Heart right ventricle (tissue), 16 donors: ENCODE measurements at regions not wholly inside any gene's neighbourhood (a gene's known extent, or its start where the extent isn't known, plus 50 kb on each side); places are given as distances from the start of the nearest gene placed in this dataset.

Source experiments
- ATAC-seq, 8 donors: fragments of 200-7000 bp; cut with Tn5 transposase; one replicate each; pipeline ENCODE4 v1.9.1; 2020; ENCODE audit warnings: mild to moderate bottlenecking in 8 of 8, moderate library complexity in 8 of 8, moderate number of reproducible peaks in 1 of 8
- DNase-seq, 2 donors: peaks; one replicate each; pipeline ENCODE4 v3.0.0-alpha.2; 2020
- H3K27ac ChIP-seq, 10 donors: fragments of 200-600 bp; sonication (generic) in 2 of 10; one replicate each; pipeline versions ENCODE4 v1.5.0 to v1.8.0; 2020 to 2022; ENCODE audit warnings: mild to moderate bottlenecking in 3 of 10
- H3K27me3 ChIP-seq, 7 donors: fragments of 200-600 bp; one replicate each; pipeline ENCODE4 v1.8.0; 2021 to 2022; ENCODE audit warnings: mild to moderate bottlenecking in 2 of 7
- H3K36me3 ChIP-seq, 9 donors: fragments of 200-600 bp; sonication (generic) in 1 of 9; one replicate each; pipeline versions ENCODE4 v1.5.0 to v1.8.0; 2020 to 2022; ENCODE audit warnings: mild to moderate bottlenecking in 2 of 9
- H3K4me1 ChIP-seq, 9 donors: fragments of 200-600 bp; sonication (generic) in 1 of 9; one replicate each; pipeline versions ENCODE4 v1.5.0 to v1.8.0; 2020 to 2022; ENCODE audit warnings: mild to moderate bottlenecking in 4 of 9
- H3K4me3 ChIP-seq, 10 donors: fragments of 200-600 bp; sonication (generic) in 2 of 10; one replicate each; pipeline versions ENCODE4 v1.5.0 to v1.8.0; 2020 to 2022; ENCODE audit warnings: mild to moderate bottlenecking in 7 of 10, moderate library complexity in 2 of 10
- H3K9me3 ChIP-seq, 11 donors: fragments of 200-600 bp in 10 of 11; sonication (generic) in 2 of 11; one replicate each; pipeline versions ENCODE4 v1.5.0 to v1.8.0; 2013 to 2022; ENCODE audit warnings: mild to moderate bottlenecking in 2 of 11, control low read depth in 1 of 11, moderate library complexity in 1 of 11
- CTCF ChIP-seq, 9 donors: fragments of 200-600 bp; sonication (generic) in 2 of 9; IDR thresholded peaks; one replicate each; pipeline versions ENCODE4 v1.5.0 to v1.8.0; 2021 to 2022; ENCODE audit warnings: antibody characterized with exemption in 9 of 9, mild to moderate bottlenecking in 5 of 9, moderate library complexity in 1 of 9
- WGBS, 2 donors: extraction: QIAGEN DNeasy Blood & Tissue Kit; methylation state at CpG; one replicate each; pipeline ENCODE4 v1.1.7; 2013; ENCODE audit warnings: inconsistent platforms in 1 of 2; 5-methylcytosine and 5-hydroxymethylcytosine counted together
- intact Hi-C, 10 donors: fragments of 100-400 bp; cut with DNase I; formaldehyde crosslinking; loops; one replicate each; pipeline versions ENCODE4 v1.11.1 to v1.14.2; 2022
- donor health status: Arrhythmogenic right ventricular cardiomyopathy.
- donor health status: ischemic (EF 13 %, LVEDD 7.1; RV severe dilation, severe dysfunction).
- donor health status: healthy with polysubstance abuse.
- donor health status: DM: no; HTN: yes; CAD: no.
- donor health status: DM: no; HTN: no; CAD: no.
- donor health status: ischemic (EF 25% LVEDD 6.9; RV normal size, moderate dysfunction).
- donor health status: ischemic (EF 25% LVEDD 5.7; RV mildly dilated, moderate dysfunction).
- donor health status: healthy.
- donor health status: DM: yes; HTN: yes; CAD: no.
- donor health status: Ischemic cardiomyopathy.
- donor health status: ischemic (EF 35%, LVEDD 5.7; RV mildly dilated, moderate dysfunction).
- donor health status: nonischemic (EF 11% LVEDD 7.7; RV severe dilation, severe dysfunction).
- donor health status: DM: yes; HTN: yes; CAD: no.
- donor health status: PGD.
- donor health status: ischemic (EF 29% LVEDD 5.4; RV normal size, mild dysfunction).
- donor health status: nonischemic (EF 23%, LVEDD 6.1; RV moderate dilation, normal function).

- Histone ChIP-seq H3K27me3 (no peaks in the 10 kb centered on the region), H3K27ac (no peak overlapping the region), H3K4me3 (no peak overlapping the region), H3K36me3 (no peaks in the 10 kb centered on the region), H3K9me3 (no peaks in the 10 kb centered on the region), H3K4me1 (peaks cover 0 to 20% (median 5%) of the 10 kb centered on the region in 9 donors)
- DNase-seq (no peak), ATAC-seq (no peak)
- TF ChIP-seq CTCF (IDR thresholded peaks at IDR 0.05), result no peak
- WGBS, 2 donors, result 75 to 80% methylated on average over 7 of the region's 7 CpGs
- intact Hi-C loops, result no loop called here
Measured at GRCh38 chr6:11478586-11478985, 59.0 kb upstream of the TMEM170B start.

GRCh38 chr6:11475016-11475415 lies 62.5 kb upstream of the TMEM170B start:
- no peak for TF ChIP-seq CTCF (IDR thresholded peaks at IDR 0.05)
- no peak for ATAC-seq
- intact Hi-C loops, result no loop called here
- Histone ChIP-seq H3K27ac (no peak overlapping the region), H3K4me3 (no peak overlapping the region), H3K9me3 (no peaks in the 10 kb centered on the region), H3K27me3 (no peaks in the 10 kb centered on the region), H3K4me1 (peaks cover 0 to 31% (median 9%) of the 10 kb centered on the region in 9 donors), H3K36me3 (no peaks in the 10 kb centered on the region)
- no peak for DNase-seq

- peak overlapping the region in 6 of 10 donors; percentile 10 to 41 (median 24) for H3K4me3 ChIP-seq
- peaks cover 0 to 31% (median 9%) of the 10 kb centered on the region in 9 donors for H3K4me1 ChIP-seq
- no peaks in the 10 kb centered on the region for H3K9me3 ChIP-seq
- 56 to 72% methylated on average over 16 of the region's 16 CpGs for WGBS, 2 donors
- no peaks in the 10 kb centered on the region for H3K36me3 ChIP-seq
- intact Hi-C loops, result no loop called here
- peak in 7 of 8 donors; percentile 35 to 55 (median 41) for ATAC-seq
- H3K27ac ChIP-seq, result peak overlapping the region in 3 of 10 donors; percentile 9 to 53 (median 51)
- H3K27me3 ChIP-seq, result no peaks in the 10 kb centered on the region
- DNase-seq, result no peak
- TF ChIP-seq CTCF (IDR thresholded peaks at IDR 0.05), result no peak
Measured at GRCh38 chr6:11473008-11473740, 64.4 kb upstream of the TMEM170B start.

GRCh38 chr6:11471261-11471660 lies 66.3 kb upstream of the TMEM170B start:
- no peak for TF ChIP-seq CTCF (IDR thresholded peaks at IDR 0.05)
- no peaks in the 10 kb centered on the region for H3K27me3 ChIP-seq
- intact Hi-C loops, result no loop called here

More at GRCh38 chr6:11471261-11471660, 66.3 kb upstream of the TMEM170B start:
- 86 to 89% methylated on average over 4 of the region's 4 CpGs for WGBS, 2 donors
- H3K4me1 ChIP-seq, result peaks cover 0 to 31% (median 9%) of the 10 kb centered on the region in 9 donors
- ATAC-seq, result no peak
- no peak overlapping the region for H3K4me3 ChIP-seq
- no peak for DNase-seq
- no peak overlapping the region for H3K27ac ChIP-seq
- H3K36me3 ChIP-seq, result no peaks in the 10 kb centered on the region
- H3K9me3 ChIP-seq, result no peaks in the 10 kb centered on the region
